Smooth muscle cell (in vitro differentiated cells): ENCODE measurements at regions not wholly inside any gene's neighbourhood (a gene's known extent, or its start where the extent isn't known, plus 50 kb on each side); places are given as distances from the start of the nearest gene placed in this dataset.
A peak's percentile ranks its signal among the peaks of the same experiment; 100 is the strongest.

Source experiments
- DNase-seq: peaks from one replicate; lab custom pipeline; 2025; ENCODE audit not compliant: unreplicated experiment; lab: John Stamatoyannopoulos, UW
- H2AFZ ChIP-seq: fragments of 200-600 bp; sonication (generic); 2 replicates; pipeline ENCODE4 v1.6.0; 2016; ENCODE audit warnings: antibody characterized with exemption, low read depth, mild to moderate bottlenecking
- H3F3A ChIP-seq: fragments of 200-600 bp; sonication (generic); 2 replicates; pipeline ENCODE4 v1.6.0; 2017; ENCODE audit warnings: antibody characterized with exemption, low read depth
- H3K27ac ChIP-seq: fragments of 200-600 bp; sonication (generic); 2 replicates; pipeline ENCODE4 v1.5.1; 2016; ENCODE audit warnings: low read depth, mild to moderate bottlenecking
- H3K27me3 ChIP-seq: fragments of 200-600 bp; sonication (generic); 2 replicates; pipeline ENCODE4 v1.6.1; 2016; ENCODE audit warnings: low read depth, mild to moderate bottlenecking
- H3K36me3 ChIP-seq: fragments of 200-600 bp; sonication (generic); 2 replicates; pipeline ENCODE4 v1.5.1; 2016; ENCODE audit warnings: low read depth
- H3K4me1 ChIP-seq: fragments of 200-600 bp; sonication (generic); 2 replicates; pipeline ENCODE4 v1.5.1; 2016; ENCODE audit warnings: low read depth
- H3K4me2 ChIP-seq: fragments of 200-600 bp; sonication (generic); 2 replicates; pipeline ENCODE4 v1.6.0; 2016; ENCODE audit warnings: mild to moderate bottlenecking
- H3K4me3 ChIP-seq: fragments of 200-600 bp; sonication (generic); 2 replicates; pipeline ENCODE4 v1.5.1; 2016; ENCODE audit warnings: mild to moderate bottlenecking
- H3K79me2 ChIP-seq: fragments of 200-600 bp; sonication (generic); 2 replicates; pipeline ENCODE4 v1.6.0; 2016; ENCODE audit warnings: low read depth, mild to moderate bottlenecking
- H3K9ac ChIP-seq: fragments of 200-600 bp; sonication (generic); 2 replicates; pipeline ENCODE4 v1.6.0; 2016; ENCODE audit warnings: low read depth
- H3K9me3 ChIP-seq: fragments of 200-600 bp; sonication (generic); replicated peaks from 2 replicates; pipeline ENCODE4 v1.5.1; 2016; ENCODE audit warnings: low read depth
- H4K20me1 ChIP-seq: fragments of 200-600 bp; sonication (generic); 2 replicates; pipeline ENCODE4 v1.6.0; 2016; ENCODE audit warnings: low read depth
- WGBS: methylation state at CpG from one replicate; pipeline ENCODE4 v1.1.7; 2016; ENCODE audit warnings: low lambda C conversion rate; 5-methylcytosine and 5-hydroxymethylcytosine counted together
- TF ChIP-seq, protein P1 (sequence below): fragments of 200-600 bp; sonication (generic); IDR thresholded peaks from 2 replicates; pipeline ENCODE4 v1.5.1; 2017; ENCODE audit warnings: borderline replicate concordance, mild to moderate bottlenecking, antibody characterized with exemption; ENCODE audit not compliant: insufficient read depth, poor library complexity, severe bottlenecking

DNA sequence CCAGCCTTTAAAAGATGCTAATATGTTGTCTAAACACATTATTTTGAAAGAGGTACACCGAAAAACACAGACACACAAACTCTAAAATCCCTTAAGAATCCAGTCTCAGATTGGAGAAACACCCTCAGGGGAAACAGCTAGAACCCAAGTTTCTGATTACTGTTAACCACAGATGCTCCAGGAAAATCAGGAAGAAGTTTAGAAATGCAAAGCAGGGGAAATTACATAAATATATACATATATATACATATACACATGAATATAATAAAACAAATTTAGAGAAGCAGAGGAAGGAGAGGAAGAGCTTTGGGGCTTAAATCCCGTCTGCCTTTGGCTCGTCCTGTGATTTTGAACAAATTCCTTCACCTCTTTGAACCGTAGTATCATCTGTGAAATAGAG, 73.2 kb upstream of the KLF4 start:
- no peak overlapping the region for H3K9ac ChIP-seq
- no peaks in the 10 kb centered on the region for H3F3A ChIP-seq
- H3K27ac ChIP-seq = no peak overlapping the region
- H3K79me2 ChIP-seq = no peaks in the 10 kb centered on the region
- WGBS = 80% methylated on average over 4 of the region's 4 CpGs
- H3K36me3 ChIP-seq = no peaks in the 10 kb centered on the region
- H3K9me3 ChIP-seq = no peaks in the 10 kb centered on the region
- H2AFZ ChIP-seq = no peak overlapping the region
- TF ChIP-seq, protein P1, sequence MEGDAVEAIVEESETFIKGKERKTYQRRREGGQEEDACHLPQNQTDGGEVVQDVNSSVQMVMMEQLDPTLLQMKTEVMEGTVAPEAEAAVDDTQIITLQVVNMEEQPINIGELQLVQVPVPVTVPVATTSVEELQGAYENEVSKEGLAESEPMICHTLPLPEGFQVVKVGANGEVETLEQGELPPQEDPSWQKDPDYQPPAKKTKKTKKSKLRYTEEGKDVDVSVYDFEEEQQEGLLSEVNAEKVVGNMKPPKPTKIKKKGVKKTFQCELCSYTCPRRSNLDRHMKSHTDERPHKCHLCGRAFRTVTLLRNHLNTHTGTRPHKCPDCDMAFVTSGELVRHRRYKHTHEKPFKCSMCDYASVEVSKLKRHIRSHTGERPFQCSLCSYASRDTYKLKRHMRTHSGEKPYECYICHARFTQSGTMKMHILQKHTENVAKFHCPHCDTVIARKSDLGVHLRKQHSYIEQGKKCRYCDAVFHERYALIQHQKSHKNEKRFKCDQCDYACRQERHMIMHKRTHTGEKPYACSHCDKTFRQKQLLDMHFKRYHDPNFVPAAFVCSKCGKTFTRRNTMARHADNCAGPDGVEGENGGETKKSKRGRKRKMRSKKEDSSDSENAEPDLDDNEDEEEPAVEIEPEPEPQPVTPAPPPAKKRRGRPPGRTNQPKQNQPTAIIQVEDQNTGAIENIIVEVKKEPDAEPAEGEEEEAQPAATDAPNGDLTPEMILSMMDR = no peak
- H4K20me1 ChIP-seq = no peaks in the 10 kb centered on the region
- no peak overlapping the region for H3K4me3 ChIP-seq
- DNase-seq = no peak
- H3K27me3 ChIP-seq = no peaks in the 10 kb centered on the region
- H3K4me2 ChIP-seq = no peak overlapping the region
- no peaks in the 10 kb centered on the region for H3K4me1 ChIP-seq

- H3K4me1 ChIP-seq = no peaks in the 10 kb centered on the region
- WGBS = 77% methylated on average over 9 of the region's 9 CpGs
- H3K4me3 ChIP-seq = no peak overlapping the region
- no peaks in the 10 kb centered on the region for H3K9me3 ChIP-seq
- H3F3A ChIP-seq = no peaks in the 10 kb centered on the region
- H3K27me3 ChIP-seq = no peaks in the 10 kb centered on the region
- H3K9ac ChIP-seq = no peak overlapping the region
- H3K4me2 ChIP-seq = no peak overlapping the region
- DNase-seq = no peak
- H4K20me1 ChIP-seq = no peaks in the 10 kb centered on the region
- no peaks in the 10 kb centered on the region for H3K79me2 ChIP-seq
- TF ChIP-seq, protein P1 = no peak
- no peaks in the 10 kb centered on the region for H3K36me3 ChIP-seq
- H2AFZ ChIP-seq = no peak overlapping the region
- H3K27ac ChIP-seq = no peak overlapping the region
These were observed 70.0 kb upstream of the KLF4 start for GRCh38 chr9:107559494-107560086.

- H2AFZ ChIP-seq = no peak overlapping the region
- no peak for DNase-seq
- no peaks in the 10 kb centered on the region for H3K4me1 ChIP-seq
- H4K20me1 ChIP-seq = no peaks in the 10 kb centered on the region
- H3K4me2 ChIP-seq = peak overlapping the region; percentile 1
- H3K79me2 ChIP-seq = no peaks in the 10 kb centered on the region
- H3K9ac ChIP-seq = no peak overlapping the region
- H3K27ac ChIP-seq = peak overlapping the region; percentile 30
- H3K36me3 ChIP-seq = no peaks in the 10 kb centered on the region
- no peaks in the 10 kb centered on the region for H3F3A ChIP-seq
- H3K27me3 ChIP-seq = no peaks in the 10 kb centered on the region
- TF ChIP-seq, protein P1 = no peak
- H3K9me3 ChIP-seq = no peaks in the 10 kb centered on the region
- WGBS = 17% methylated on average over 5 of the region's 5 CpGs
- H3K4me3 ChIP-seq = no peak overlapping the region
These were observed 67.8 kb upstream of the KLF4 start for GRCh38 chr9:107557236-107557990.
